ENCODE measurements at regions not wholly inside any gene's neighbourhood (a gene's known extent, or its start where the extent isn't known, plus 50 kb on each side); places are given as distances from the start of the nearest gene placed in this dataset.
A peak's percentile ranks its signal among the peaks of the same experiment; 100 is the strongest.
"Not testable (repeated sequence)": the region's sequence is repeated elsewhere in the genome, so short reads cannot be mapped to it uniquely, and the experiment has no call there.

DNA sequence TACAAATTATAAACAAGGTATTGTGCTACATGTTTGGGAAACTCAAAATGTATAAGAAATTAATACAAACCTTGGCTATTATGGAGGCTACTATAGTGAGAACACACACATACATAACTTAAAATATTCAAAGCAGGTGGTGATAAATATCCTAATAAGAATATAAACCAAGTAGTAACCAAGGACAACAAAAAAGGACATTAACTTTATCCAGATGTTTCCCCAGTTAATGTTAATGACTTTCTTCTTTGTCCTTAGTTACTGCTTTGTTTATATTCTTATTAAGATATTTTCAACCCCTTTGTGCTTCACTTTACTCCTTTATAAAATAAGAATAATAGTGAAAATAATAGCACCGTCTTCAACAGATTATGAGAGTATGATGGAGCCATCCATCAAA is 241.6 kb downstream of the CALCRL start:
- DNase-seq (ENCODE audit: extremely low read depth, low read depth, low spot score), result no peak

GRCh38 chr2:187206071-187206470 is 242.0 kb downstream of the CALCRL start:
- DNase-seq (ENCODE audit: extremely low read depth, low read depth, low spot score), result peak; percentile 50

DNA sequence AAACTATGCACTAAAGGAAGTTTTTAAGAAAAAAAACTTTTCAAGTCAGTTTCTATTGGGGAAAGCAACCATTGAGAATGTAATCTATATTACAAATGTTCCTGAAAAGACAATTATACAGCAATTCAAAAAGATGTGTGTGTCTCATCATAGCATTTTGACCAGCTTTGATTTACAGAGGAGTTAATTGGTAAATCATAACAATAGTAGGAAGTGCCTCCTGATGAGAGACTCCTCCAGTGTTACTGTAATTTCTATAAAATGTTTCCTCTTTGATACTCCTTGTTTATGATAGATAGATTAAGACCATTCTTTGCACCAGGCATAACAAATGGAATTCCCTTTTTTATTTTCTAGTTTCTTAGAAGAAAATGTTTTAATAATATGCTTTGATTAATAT is 249.9 kb downstream of the CALCRL start:
- DNase-seq (ENCODE audit: extremely low read depth, low read depth, low spot score), result no peak

DNA sequence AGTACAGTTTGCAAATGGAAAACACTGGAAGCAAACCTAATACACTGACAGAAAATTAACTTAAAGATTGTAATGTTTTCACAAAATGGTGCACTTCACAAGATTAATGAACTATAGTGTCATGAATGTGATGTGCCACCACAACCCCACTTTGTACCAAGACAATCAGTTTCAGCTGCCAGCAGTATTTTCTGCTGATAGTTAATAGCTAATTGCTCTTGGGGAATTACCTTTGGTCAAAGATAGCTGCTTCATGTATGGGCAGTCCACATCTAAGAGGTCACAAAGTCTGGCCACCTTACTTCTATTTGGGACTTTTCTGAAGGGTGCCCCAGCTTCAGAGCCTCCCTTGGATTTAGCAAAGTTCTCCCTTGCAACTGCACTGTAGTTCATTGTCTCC is 254.0 kb downstream of the CALCRL start:
- no peak for DNase-seq (ENCODE audit: extremely low read depth, low read depth, low spot score)

- DNase-seq (ENCODE audit: extremely low read depth, low read depth, low spot score), result no peak
Measured at GRCh38 chr2:187188783-187189631, 259.0 kb downstream of the CALCRL start.

DNA sequence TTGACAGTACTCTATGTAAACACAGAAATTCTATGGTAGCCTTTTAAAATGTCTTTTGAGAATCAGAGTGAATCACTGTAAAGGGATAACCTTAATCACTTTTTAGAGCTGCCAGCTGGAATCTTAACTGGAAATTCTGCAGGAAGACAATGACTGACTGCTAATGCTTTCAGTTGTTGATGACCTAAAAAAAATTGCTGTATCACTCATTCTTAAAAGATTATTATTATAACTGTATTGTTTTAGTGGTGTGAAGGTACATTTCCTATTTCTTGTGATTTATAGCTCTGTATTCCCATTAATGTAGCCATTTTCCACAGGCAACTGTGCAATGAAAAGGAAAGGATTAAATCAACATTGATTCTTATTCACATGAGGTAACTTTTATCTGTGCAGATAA is 260.5 kb downstream of the CALCRL start:
- no peak for DNase-seq (ENCODE audit: extremely low read depth, low read depth, low spot score)

- DNase-seq (ENCODE audit: extremely low read depth, low read depth, low spot score), result no peak
Measured at GRCh38 chr2:187180529-187180928, 267.5 kb downstream of the CALCRL start.

DNA sequence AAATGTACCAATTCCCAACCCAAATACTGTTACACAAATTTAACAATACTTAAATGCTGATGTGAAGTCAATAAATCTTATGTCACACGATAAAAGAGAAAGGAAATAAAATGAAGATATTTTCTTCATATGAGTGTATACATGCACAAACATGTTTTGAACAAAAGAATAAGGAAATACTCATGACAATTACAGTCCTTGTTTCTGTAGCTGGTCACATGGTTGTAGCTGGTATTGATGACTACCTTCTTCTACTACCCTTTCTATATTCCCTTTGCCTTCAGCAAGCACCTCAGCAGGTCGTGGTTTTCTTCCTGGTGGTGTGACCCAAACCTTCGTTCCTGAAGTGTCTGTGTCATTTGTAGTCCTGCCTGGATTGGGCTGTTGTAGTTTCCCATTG is 269.2 kb downstream of the CALCRL start:
- not testable (repeated sequence) for DNase-seq (ENCODE audit: extremely low read depth, low read depth, low spot score)

DNA sequence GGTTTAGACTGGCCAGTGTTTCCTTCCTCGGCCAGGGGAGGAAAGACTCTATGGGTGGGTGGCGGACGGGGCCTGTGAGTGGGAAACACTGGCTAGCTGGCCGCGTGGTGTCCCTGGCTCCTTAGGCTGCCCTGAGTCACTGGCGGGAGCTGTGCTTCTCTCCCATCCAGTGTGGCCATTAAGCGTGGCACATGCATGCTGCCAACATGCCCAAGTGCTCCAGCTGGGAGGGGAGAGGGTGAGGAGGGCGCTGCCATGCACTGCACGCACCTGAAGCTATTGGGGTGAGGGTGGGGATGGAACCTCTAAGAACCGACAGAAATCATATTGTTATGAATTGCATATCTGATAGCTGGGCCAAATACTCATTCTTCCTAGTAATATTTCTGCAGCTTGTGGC is 270.8 kb downstream of the CALCRL start:
- DNase-seq (ENCODE audit: extremely low read depth, low read depth, low spot score), result no peak

GRCh38 chr2:187174582-187174981 is 273.5 kb downstream of the CALCRL start:
- no peak for DNase-seq (ENCODE audit: extremely low read depth, low read depth, low spot score)

DNA sequence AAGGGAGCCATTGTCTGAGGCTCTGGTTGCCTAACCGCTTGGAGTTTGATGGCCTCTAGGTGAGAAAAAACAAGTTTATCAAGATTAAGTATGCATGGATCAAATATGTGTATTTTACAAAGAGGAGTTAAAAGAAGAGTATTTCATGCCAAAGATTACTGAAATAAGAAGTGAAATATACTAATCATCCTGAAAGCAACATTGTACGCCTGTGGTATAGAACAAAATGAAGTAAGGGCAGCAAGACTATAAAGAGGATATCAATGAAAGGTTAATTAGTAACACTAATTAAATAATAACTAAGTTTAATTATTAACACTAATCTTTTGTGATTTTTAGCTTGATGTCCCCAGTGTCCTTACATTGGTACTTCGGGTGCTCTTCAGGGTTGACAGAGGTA is 276.7 kb downstream of the CALCRL start:
- DNase-seq (ENCODE audit: extremely low read depth, low read depth, low spot score), result no peak

- DNase-seq (ENCODE audit: extremely low read depth, low read depth, low spot score), result no peak
Measured at GRCh38 chr2:187169864-187170263, 278.2 kb downstream of the CALCRL start.

GRCh38 chr2:187168720-187169713 is 279.0 kb downstream of the CALCRL start:
- no peak for DNase-seq (ENCODE audit: extremely low read depth, low read depth, low spot score)

GRCh38 chr2:187167491-187167890 is 280.6 kb downstream of the CALCRL start:
- no peak for DNase-seq (ENCODE audit: extremely low read depth, low read depth, low spot score)

GRCh38 chr2:187165936-187166610 is 282.0 kb downstream of the CALCRL start:
- DNase-seq (ENCODE audit: extremely low read depth, low read depth, low spot score), result no peak

DNA sequence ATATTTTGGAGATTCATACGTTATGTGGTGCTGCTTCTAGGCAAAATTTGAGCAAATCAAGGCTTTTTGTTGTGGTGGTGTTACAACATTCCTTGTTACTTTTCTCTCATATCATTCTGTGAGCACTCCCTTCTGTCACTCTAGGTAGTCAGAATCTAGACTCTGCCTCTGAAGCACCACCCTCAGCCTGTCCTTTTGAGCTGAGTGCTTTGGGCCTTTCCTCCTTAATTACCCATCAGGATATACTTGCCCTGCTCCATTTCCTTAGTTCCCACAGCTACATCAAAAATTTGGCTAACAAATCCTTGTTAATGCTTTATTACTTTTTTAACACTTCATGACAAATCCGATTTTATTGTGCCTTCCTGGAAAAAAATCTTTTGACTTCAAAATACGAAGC is 289.6 kb downstream of the CALCRL start:
- DNase-seq (ENCODE audit: extremely low read depth, low read depth, low spot score), result no peak

- no peak for DNase-seq (ENCODE audit: extremely low read depth, low read depth, low spot score)
Measured at GRCh38 chr2:187157046-187157445, 291.0 kb downstream of the CALCRL start.

DNA sequence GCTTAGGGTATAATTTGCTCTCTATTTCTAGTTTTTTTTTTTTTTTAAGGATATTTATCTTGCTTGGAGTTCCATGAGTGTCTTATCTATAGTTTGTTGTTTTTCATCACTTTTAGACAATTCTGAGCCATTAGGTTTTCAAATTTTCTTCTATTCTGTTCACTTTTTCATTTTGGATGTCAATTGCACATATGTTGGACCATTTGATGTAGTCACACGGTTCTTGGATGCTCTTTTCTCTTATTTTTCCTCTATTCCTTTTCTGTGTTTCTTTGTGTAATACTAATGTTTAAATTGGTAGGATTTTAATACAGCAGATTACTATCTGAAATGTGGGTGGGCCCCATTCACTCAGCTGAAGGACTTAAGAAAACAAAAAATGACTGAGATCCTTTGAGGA is 292.6 kb downstream of the CALCRL start:
- DNase-seq (ENCODE audit: extremely low read depth, low read depth, low spot score), result no peak

DNA sequence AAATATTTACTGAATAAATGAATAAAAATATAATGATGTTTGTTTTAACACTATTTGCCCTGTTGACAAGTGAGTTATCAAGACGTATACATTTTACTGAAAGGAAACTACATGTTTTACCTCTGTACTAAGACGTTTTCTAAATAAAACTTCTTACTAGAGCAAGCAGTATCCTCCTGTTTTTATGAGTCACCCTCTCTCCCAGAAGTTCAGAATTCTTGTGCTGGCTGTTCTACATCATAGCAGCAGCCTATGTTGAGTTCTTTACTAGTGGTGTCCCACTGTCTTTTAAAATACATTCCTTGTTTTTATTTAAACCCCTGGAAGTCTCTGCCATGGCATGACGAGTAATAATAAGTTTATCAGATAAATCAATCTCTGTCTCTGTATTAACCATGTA is 297.4 kb downstream of the CALCRL start:
- DNase-seq (ENCODE audit: extremely low read depth, low read depth, low spot score), result no peak

DNA sequence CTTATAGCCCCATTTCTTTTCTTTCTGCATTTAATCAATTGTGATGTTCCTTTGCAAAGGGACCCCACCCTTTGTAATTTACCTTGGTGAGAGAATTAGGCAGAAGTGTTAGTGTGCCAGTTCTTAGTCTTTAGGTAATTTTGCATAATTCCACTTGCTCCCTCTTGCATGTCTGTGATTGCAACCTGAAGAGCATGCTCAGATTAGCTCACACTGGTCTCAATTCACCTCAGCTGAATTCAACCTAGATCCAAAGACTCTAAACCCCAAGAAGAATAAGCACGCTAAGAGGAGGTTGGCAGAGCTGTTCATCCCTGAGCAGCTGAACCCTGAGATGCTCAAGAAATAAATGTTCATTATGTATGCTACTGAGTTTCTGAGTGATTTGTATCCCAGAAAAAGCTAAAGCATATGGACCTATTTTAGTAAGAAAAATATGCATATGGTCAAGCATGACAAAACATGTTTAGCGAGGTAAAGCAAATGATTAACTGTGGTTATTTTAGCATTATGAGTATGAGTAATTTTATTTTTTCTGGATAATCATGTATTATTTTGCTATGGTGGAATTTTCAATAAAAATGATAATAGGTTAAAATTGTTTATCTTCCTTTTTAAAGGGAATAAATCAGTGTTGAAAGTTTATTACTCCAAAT is 299.2 kb upstream of the ZSWIM2 start:
- no peak for DNase-seq (ENCODE audit: extremely low read depth, low read depth, low spot score)

GRCh38 chr2:187143537-187143936 is 294.6 kb upstream of the ZSWIM2 start:
- DNase-seq (ENCODE audit: extremely low read depth, low read depth, low spot score), result no peak
